Adrenal gland (tissue), 5 donors: ENCODE measurements at regions not wholly inside any gene's neighbourhood (a gene's known extent, or its start where the extent isn't known, plus 50 kb on each side); places are given as distances from the start of the nearest gene placed in this dataset.

Experiments used
- CTCF ChIP-seq, 6 experiments: fragments of 450-650 bp in 4 of 6; fragments of 200-600 bp in 2 of 6; sonication (generic) in 1 of 6; IDR thresholded peaks; 1 replicate in 5 of 6; 2 replicates in 1 of 6; pipeline versions ENCODE4 v1.5.1 to v1.8.0; 2016 to 2021; ENCODE audit warnings: antibody characterized with exemption in 6 of 6, mild to moderate bottlenecking in 2 of 6, moderate library complexity in 1 of 6
- POLR2A ChIP-seq, 2 donors: fragments of 450-650 bp; IDR thresholded peaks; one replicate each; pipeline ENCODE4 v1.6.1; 2017; ENCODE audit warnings: antibody characterized with exemption in 2 of 2, mild to moderate bottlenecking in 2 of 2, moderate library complexity in 1 of 2
- donor health status: DM: no; HTN: no; CAD: no.

DNA sequence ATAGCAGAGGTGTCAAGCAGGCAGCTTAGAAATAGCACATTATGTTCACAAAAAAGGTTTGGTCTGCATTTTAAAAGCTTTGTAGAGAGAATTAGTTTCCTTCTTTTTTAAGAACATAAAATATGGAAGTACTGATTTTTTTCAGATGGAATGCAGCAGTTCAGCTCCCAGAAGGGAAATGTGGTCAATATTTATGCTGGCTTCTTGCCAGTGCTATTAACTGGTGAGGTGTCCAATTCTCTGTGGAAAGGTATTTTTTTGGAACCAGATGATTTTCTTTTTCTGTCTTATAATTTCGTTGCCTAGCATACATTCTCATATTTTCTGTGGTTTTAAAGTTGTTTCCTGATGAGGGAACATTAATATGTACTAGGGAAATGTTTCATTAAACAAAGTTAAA lies 211.4 kb upstream of the ZNF385D start:
- TF ChIP-seq CTCF (IDR thresholded peaks at IDR 0.05), result no peak
- TF ChIP-seq POLR2A (IDR thresholded peaks at IDR 0.05), result no peak
